Mesenchymal stem cell (in vitro differentiated cells and primary cell): ENCODE measurements at regions not wholly inside any gene's neighbourhood (a gene's known extent, or its start where the extent isn't known, plus 50 kb on each side); places are given as distances from the start of the nearest gene placed in this dataset.
A peak's percentile ranks its signal among the peaks of the same experiment; 100 is the strongest.
"Not testable (repeated sequence)": the region's sequence is repeated elsewhere in the genome, so short reads cannot be mapped to it uniquely, and the experiment has no call there.

Experiments used
- DNase-seq: peaks from one replicate; pipeline ENCODE4 v3.0.0-alpha.2; 2013
- H2AFZ ChIP-seq: one replicate; pipeline ENCODE4 v1.6.1; 2013; ENCODE audit warnings: low read depth, mild to moderate bottlenecking, control low read depth, inconsistent platforms, low read length, moderate library complexity
- H2AK5ac ChIP-seq: 2 replicates; pipeline ENCODE4 v1.6.1; 2013; ENCODE audit warnings: low read length, moderate library complexity, mild to moderate bottlenecking, inconsistent platforms; ENCODE audit not compliant: severe bottlenecking
- H2BK120ac ChIP-seq: one replicate; pipeline ENCODE4 v1.6.1; 2013; ENCODE audit warnings: low read depth, mild to moderate bottlenecking, inconsistent platforms, low read length, moderate library complexity
- H2BK12ac ChIP-seq, 2 experiments: one replicate each; pipeline ENCODE4 v1.6.1; 2013; ENCODE audit warnings: inconsistent platforms in 2 of 2, low read length in 2 of 2, mild to moderate bottlenecking in 2 of 2, moderate library complexity in 2 of 2, control low read depth in 1 of 2
- H2BK15ac ChIP-seq: one replicate; pipeline ENCODE4 v1.6.1; 2013; ENCODE audit warnings: mild to moderate bottlenecking, low read depth, inconsistent platforms; ENCODE audit not compliant: poor library complexity, severe bottlenecking
- H2BK5ac ChIP-seq: 2 replicates; pipeline ENCODE4 v1.6.1; 2013; ENCODE audit warnings: low read depth, mild to moderate bottlenecking, low read length, control low read depth, inconsistent platforms; ENCODE audit not compliant: poor library complexity, severe bottlenecking
- H3K14ac ChIP-seq, 2 experiments: one replicate each; pipeline ENCODE4 v1.6.1; 2013; ENCODE audit warnings: inconsistent platforms in 2 of 2, low read length in 2 of 2, control low read depth in 1 of 2, mild to moderate bottlenecking in 1 of 2, moderate library complexity in 1 of 2
- H3K18ac ChIP-seq, 2 experiments: one replicate each; pipeline ENCODE4 v1.6.1; 2013; ENCODE audit warnings: inconsistent platforms in 2 of 2, low read length in 2 of 2, control low read depth in 1 of 2, low read depth in 1 of 2, mild to moderate bottlenecking in 1 of 2
- H3K23ac ChIP-seq, 2 experiments: one replicate each; pipeline ENCODE4 v1.6.1; 2013; ENCODE audit warnings: inconsistent platforms in 2 of 2, low read length in 2 of 2, mild to moderate bottlenecking in 2 of 2, moderate library complexity in 2 of 2, control low read depth in 1 of 2
- H3K27ac ChIP-seq: 2 replicates; pipeline ENCODE4 v1.5.1; 2013; ENCODE audit warnings: mild to moderate bottlenecking, moderate library complexity, low read length, control low read depth, inconsistent platforms; ENCODE audit not compliant: poor library complexity, severe bottlenecking
- H3K27me3 ChIP-seq, 2 experiments: 2 replicates each; pipeline versions ENCODE4 v1.6.1 to v1.7.0; 2013; ENCODE audit warnings: low read length in 2 of 2, mild to moderate bottlenecking in 2 of 2, moderate library complexity in 2 of 2, control low read depth in 1 of 2, inconsistent platforms in 1 of 2; ENCODE audit not compliant: control insufficient read depth in 1 of 2, insufficient read depth in 1 of 2
- H3K36me3 ChIP-seq, 2 experiments: 2 replicates each; pipeline versions ENCODE4 v1.6.1 to v1.7.0; 2013; ENCODE audit warnings: low read length in 2 of 2, control low read depth in 1 of 2, inconsistent platforms in 1 of 2, low read depth in 1 of 2, mild to moderate bottlenecking in 1 of 2; ENCODE audit not compliant: insufficient read depth in 2 of 2, control insufficient read depth in 1 of 2
- H3K4ac ChIP-seq, 2 experiments: one replicate each; pipeline ENCODE4 v1.6.1; 2013; ENCODE audit warnings: inconsistent platforms in 2 of 2, low read length in 2 of 2, mild to moderate bottlenecking in 2 of 2, moderate library complexity in 2 of 2, control low read depth in 1 of 2, low read depth in 1 of 2
- H3K4me1 ChIP-seq: 2 replicates; pipeline ENCODE4 v1.6.1; 2013; ENCODE audit warnings: low read depth, low read length, control low read depth; ENCODE audit not compliant: control insufficient read depth, insufficient read depth
- H3K4me2 ChIP-seq: 2 replicates; pipeline ENCODE4 v1.6.1; 2013; ENCODE audit warnings: low read length, mild to moderate bottlenecking, inconsistent platforms; ENCODE audit not compliant: poor library complexity, severe bottlenecking
- H3K4me3 ChIP-seq, 2 experiments: 2 replicates each; pipeline versions ENCODE4 v1.5.1 to v1.7.0; 2013; ENCODE audit warnings: low read length in 2 of 2, mild to moderate bottlenecking in 2 of 2, control low read depth in 1 of 2, low read depth in 1 of 2; ENCODE audit not compliant: insufficient read depth in 1 of 2
- H3K79me1 ChIP-seq: replicated peaks from 2 replicates; pipeline ENCODE4 v1.6.1; 2013; ENCODE audit warnings: mild to moderate bottlenecking, control low read depth, low read length, inconsistent platforms; ENCODE audit not compliant: poor library complexity, severe bottlenecking
- H3K9ac ChIP-seq: 2 replicates; pipeline ENCODE4 v1.7.0; 2013; ENCODE audit warnings: mild to moderate bottlenecking, low read length, moderate library complexity
- H3K9me3 ChIP-seq: 2 replicates; pipeline ENCODE4 v1.7.0; 2013; ENCODE audit warnings: mild to moderate bottlenecking, low read length; ENCODE audit not compliant: control insufficient read depth
- H4K8ac ChIP-seq: one replicate; pipeline ENCODE4 v1.6.1; 2013; ENCODE audit warnings: inconsistent platforms, mild to moderate bottlenecking, low read length, moderate library complexity
- H4K91ac ChIP-seq: one replicate; pipeline ENCODE4 v1.6.1; 2013; ENCODE audit warnings: mild to moderate bottlenecking, low read length, inconsistent platforms
- WGBS: methylation state at CpG from one replicate; pipeline ENCODE4 v1.1.7; 2013; ENCODE audit warnings: mixed read lengths; 5-methylcytosine and 5-hydroxymethylcytosine counted together

DNA sequence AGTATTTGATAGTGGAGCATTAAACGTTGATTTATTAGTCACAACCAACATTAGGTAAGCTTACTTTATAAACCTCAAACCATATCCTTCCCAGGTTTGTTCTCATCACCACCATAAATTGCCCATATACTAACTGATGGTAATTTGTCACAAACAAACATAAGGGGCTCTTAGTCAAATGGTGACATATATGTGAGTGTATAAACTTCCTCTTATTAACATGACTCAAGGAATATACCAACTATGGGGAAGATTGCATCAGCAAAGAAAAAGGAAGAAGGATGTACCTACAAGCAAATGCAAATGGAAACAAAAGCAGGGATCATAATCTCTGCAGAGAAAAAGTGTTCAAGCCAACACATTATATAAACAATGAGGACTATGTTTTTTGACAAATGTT is 418.2 kb upstream of the AKR1E2 start:
- no peak overlapping the region for H3K4ac ChIP-seq
- H3K4me2 ChIP-seq: no peak overlapping the region
- H3K4me3 ChIP-seq: no peak overlapping the region
- no peak overlapping the region for H3K14ac ChIP-seq
- H3K36me3 ChIP-seq: no peaks in the 10 kb centered on the region
- H3K9ac ChIP-seq: no peak overlapping the region
- H4K91ac ChIP-seq: no peak overlapping the region
- 100% methylated on average over 1 of the region's 1 CpG for WGBS
- no peak overlapping the region for H2BK12ac ChIP-seq
- H3K18ac ChIP-seq: no peak overlapping the region
- no peaks in the 10 kb centered on the region for H3K27me3 ChIP-seq
- no peaks in the 10 kb centered on the region for H3K4me1 ChIP-seq
- H2AFZ ChIP-seq: no peak overlapping the region
- no peaks in the 10 kb centered on the region for H3K9me3 ChIP-seq
- DNase-seq: peak; percentile 35
- no peak overlapping the region for H2BK5ac ChIP-seq
- no peak overlapping the region for H2AK5ac ChIP-seq
- H3K23ac ChIP-seq: no peak overlapping the region
- H2BK120ac ChIP-seq: no peak overlapping the region
- H2BK15ac ChIP-seq: no peak overlapping the region
- H3K79me1 ChIP-seq: no peaks in the 10 kb centered on the region
- no peak overlapping the region for H3K27ac ChIP-seq
- no peak overlapping the region for H4K8ac ChIP-seq

DNA sequence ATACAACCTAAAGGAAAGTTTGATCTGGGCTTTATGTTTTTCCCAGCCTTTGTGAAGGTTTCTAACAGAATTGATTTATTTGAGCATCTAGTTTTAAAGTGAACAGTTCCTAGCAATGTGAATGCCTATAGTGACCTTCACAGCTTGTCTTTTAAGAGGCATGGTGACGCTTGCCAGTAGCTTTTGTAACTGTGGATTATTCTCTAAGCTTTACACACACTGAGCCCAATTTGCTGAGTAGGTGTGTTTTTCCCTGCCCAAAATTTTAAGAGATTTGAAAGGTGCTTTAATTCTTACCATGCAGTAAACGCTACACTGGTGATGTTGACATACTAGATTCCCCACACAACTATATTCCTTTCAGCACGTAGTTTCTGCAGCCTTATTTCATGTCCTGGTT is 420.2 kb upstream of the AKR1E2 start:
- Histone ChIP-seq H2BK15ac (no peak overlapping the region), H2BK12ac (peak overlapping the region in 1 of 2 experiments; percentile 66)

GRCh38 chr10:4403638-4404252 is 422.3 kb upstream of the AKR1E2 start:
- Histone ChIP-seq H2BK15ac (no peak overlapping the region), H3K4ac (no peak overlapping the region), H3K4me3 (no peak overlapping the region), H3K23ac (no peak overlapping the region), H4K91ac (no peak overlapping the region), H3K4me1 (no peaks in the 10 kb centered on the region), H3K9ac (no peak overlapping the region), H3K27me3 (no peaks in the 10 kb centered on the region), H3K18ac (no peak overlapping the region), H3K27ac (no peak overlapping the region), H2BK12ac (no peak overlapping the region), H2BK120ac (no peak overlapping the region), H3K79me1 (no peaks in the 10 kb centered on the region), H3K4me2 (no peak overlapping the region), H2AFZ (no peak overlapping the region), H4K8ac (no peak overlapping the region), H2BK5ac (no peak overlapping the region), H3K9me3 (no peaks in the 10 kb centered on the region), H3K14ac (no peak overlapping the region), H2AK5ac (no peak overlapping the region), H3K36me3 (no peaks in the 10 kb centered on the region)
- no peak for DNase-seq
- WGBS: 98% methylated on average over 24 of the region's 24 CpGs

More for the DNA sequence above, 420.2 kb upstream of the AKR1E2 start:
- Histone ChIP-seq H3K27ac (no peak overlapping the region), H4K91ac (peak overlapping the region; percentile 50), H3K79me1 (no peaks in the 10 kb centered on the region), H3K4me1 (no peaks in the 10 kb centered on the region), H2BK5ac (no peak overlapping the region), H3K4me2 (no peak overlapping the region), H3K9ac (no peak overlapping the region), H2AK5ac (no peak overlapping the region), H3K23ac (no peak overlapping the region), H3K36me3 (no peaks in the 10 kb centered on the region), H2AFZ (peak overlapping the region; percentile 3), H3K4me3 (no peak overlapping the region), H2BK120ac (no peak overlapping the region), H3K14ac (no peak overlapping the region), H3K18ac (peak overlapping the region in 1 of 2 experiments; percentile 34), H3K9me3 (no peaks in the 10 kb centered on the region), H4K8ac (no peak overlapping the region), H3K4ac (no peak overlapping the region), H3K27me3 (no peaks in the 10 kb centered on the region)
- no peak for DNase-seq
- WGBS: 88% methylated on average over 3 of the region's 3 CpGs

DNA sequence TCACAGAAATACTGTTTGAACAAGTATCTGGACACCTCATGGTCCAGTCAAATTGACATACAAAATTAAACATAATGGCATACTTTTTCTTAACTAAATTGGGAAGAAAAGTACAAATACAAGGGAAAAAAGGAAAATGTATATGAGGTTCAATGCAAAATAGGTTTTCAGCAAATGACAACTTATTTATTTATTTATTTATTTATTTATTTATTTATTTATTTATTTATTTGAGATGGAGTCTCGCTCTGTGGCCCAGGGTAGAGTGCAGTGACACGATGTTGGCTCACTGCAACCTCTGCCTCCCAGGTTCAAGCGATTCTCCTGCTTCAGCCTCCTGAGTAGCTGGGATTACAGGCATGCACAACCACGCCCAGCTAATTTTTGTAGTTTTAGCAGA is 424.9 kb upstream of the AKR1E2 start:
- not testable (repeated sequence) for H3K14ac ChIP-seq, H2BK120ac ChIP-seq, H2AFZ ChIP-seq, H4K8ac ChIP-seq, H3K9ac ChIP-seq, H3K4me3 ChIP-seq, H2BK15ac ChIP-seq, H3K9me3 ChIP-seq, H2AK5ac ChIP-seq, H2BK12ac ChIP-seq, H4K91ac ChIP-seq, H3K27ac ChIP-seq, H2BK5ac ChIP-seq, DNase-seq, H3K18ac ChIP-seq, H3K23ac ChIP-seq, H3K27me3 ChIP-seq, H3K4me1 ChIP-seq, H3K36me3 ChIP-seq, H3K4me2 ChIP-seq, H3K4ac ChIP-seq, H3K79me1 ChIP-seq
- WGBS: 97% methylated on average over 4 of the region's 4 CpGs
